NCI-H446 (cell line): ENCODE measurements at regions not wholly inside any gene's neighbourhood (a gene's known extent, or its start where the extent isn't known, plus 50 kb on each side); places are given as distances from the start of the nearest gene placed in this dataset.
"Not testable (repeated sequence)": the region's sequence is repeated elsewhere in the genome, so short reads cannot be mapped to it uniquely, and the experiment has no call there.

ENCODE experiments used
- DNase-seq, 2 experiments: peaks; one replicate each; lab custom pipeline; 2025; lab: John Stamatoyannopoulos, UW

DNA sequence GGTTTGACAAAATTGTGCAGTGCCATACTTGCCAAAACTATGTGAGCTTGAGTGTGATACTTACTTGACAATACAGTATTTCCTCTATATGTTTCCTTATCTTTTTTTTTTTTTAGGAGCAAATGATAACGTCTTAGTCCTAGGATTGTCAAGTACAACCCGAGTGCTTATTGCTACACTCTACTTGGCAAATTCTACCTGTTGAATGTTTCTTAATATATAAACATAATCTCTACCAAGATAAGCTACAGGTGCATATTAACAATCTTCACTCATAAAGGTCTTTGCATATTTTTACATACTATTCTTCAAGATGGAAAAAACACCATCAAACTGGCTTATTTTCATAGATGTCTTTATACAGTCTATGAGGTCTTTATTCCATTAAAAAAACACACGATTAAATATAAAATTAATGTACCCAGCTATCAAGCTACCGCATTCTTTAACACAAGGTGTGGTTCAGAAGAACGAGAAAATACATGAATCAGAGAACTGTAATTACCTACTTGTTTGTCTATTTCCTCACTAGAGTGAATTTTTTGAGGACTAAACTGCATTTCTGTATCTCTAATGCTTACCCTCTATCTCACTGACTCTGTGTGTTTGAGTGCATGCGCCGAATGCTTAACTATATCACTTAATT, 76.1 kb upstream of the PDSS1 start:
- DNase-seq = no peak

DNA sequence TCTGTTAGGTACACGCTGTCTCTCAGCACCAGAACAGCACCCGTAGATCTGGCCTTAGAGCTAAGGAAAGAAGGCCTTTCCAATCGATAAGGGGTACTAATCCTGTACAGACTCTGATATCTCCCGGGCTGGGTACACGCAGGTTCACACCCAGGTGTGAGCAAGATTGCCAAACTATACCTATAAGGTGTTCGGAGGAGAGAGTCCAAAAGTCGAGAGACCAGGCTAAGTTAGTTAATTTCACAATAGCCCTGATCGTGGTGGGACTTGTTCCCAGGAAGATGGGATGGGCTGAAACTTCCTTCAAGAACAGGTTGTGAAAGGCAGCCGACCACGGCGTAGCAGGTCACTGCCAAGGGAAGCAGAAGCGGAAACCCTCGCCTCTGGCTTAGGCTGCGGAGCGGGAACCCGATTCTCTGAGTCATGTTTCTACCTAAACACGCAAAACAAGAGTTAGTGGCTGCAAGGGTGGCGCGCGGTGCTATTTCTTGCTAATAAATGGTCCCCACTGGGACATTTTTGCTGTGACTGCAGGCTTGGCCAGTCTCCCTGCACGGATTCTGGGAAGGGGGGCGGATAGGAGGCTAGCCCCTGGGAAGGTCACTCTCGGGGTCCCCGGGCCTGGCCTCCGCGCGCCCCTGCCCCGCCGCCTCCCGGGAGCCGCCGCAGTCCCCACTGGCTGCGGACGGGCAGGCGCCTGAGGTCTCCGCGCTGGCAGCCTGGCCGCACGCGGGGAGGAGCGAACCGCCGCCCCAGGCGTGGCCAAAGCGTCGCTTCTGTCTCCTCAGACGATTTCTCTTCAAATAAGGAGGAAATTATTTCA, 75.4 kb upstream of the PDSS1 start:
- no peak for DNase-seq

DNA sequence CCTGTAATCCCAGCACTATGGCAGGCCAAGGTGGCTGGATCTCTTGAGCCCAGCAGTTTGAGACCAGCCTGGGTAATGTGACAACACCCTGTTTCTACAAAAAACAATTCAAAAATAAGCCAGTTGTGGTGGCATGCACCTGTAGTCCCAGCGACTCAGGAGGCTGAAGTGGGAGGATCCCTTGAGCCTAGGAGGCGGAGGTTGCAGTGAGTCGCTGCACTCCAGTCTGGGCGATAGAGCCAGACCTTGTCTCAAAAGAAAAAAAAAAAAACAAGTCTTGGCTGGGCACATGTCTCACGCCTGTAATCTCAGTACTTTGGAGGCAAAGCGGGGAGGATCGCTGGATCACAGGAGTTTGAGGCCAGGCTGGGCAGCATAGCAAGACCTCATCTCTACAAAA, 74.6 kb upstream of the PDSS1 start:
- no peak for DNase-seq

DNA sequence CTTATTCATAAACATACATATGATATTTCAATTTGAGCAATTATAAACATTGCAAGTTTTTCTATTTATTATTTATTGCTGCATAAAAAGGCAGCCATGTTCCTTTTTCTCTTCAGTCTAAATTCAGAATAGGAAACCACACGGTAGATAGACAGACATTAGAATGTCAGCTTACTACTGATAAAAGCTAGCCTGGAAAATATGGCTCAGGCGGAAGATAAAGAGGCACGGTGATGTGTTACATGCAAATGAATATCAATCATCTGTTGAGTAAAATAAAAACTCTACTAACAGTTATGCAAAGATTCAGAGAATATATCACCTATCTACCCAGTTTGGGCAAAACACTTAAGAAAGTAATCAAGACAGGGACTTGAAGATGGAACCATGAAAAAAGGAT, 73.5 kb upstream of the PDSS1 start:
- no peak for DNase-seq

DNA sequence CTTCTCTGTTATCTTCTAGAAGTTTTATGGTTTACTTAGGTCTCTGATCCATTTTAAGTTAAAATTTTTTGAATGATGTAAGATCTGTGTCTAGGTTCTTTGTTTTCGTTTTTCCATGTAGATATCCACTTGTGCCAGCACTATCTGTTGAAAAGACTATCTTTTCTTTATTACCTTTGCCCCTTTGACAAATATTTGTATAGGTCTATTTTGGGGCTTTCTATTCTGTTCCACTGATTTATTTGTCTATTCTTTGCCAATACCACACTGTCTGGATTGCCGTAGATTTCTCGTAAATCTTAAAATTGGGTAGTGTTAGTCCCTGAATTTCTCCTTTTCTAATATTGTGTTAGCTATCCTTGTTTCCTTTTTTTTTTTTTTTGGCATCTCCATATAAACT, 71.4 kb upstream of the PDSS1 start:
- DNase-seq = no peak

DNA sequence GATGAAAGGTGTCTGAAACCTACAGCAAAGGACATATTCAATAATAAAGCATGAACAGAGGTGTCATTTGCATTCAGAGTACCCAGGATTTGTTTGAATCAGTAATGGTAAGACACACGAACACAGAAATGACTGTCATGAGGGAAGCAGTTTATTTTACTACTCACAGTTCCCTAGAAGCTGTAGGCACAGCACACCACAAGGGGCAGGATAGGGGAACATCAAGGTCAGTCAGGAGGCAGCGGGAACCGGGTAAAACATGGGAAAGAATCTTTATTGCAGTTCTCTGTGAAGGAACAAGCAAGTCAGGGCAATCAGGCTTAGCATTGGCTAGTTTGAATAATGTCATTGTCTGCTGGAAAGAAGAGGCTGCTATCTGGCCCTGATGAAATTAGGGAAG, 70.2 kb upstream of the PDSS1 start:
- DNase-seq = no peak

DNA sequence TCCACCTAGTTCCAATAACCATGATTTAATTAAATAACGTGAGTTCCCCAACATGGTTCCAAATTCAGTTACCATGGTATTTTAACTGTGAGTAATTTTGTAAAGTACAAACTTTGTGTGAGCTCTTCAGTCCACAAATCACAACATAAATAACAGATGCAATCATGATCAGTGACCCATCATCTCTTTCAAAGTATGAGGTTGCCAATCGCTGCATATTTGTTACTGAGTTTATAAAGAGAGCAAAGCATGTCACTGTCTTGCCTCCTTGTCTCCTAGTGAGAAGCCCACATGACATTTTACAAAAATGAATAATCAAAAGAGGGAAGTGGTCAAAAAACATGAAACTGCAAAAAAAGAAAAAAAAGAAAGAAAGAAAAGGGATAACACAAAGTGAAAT, 69.1 kb upstream of the PDSS1 start:
- no peak for DNase-seq

DNA sequence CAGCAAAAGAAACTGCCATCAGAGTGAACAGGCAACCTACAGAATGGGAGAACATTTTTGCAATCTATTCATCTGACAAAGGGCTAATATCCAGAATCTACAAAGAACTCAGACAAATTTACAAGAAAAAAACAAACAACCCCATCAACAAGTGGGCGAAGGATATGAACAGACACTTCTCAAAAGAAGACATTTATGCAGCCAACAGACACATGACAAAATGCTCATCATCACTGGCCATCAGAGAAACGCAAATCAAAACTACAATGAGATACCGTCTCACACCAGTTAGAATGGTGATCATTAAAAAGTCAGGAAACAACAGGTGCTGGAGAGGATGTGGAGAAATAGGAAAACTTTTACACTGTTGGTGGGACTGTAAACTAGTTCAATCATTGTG, 65.3 kb upstream of the PDSS1 start:
- not testable (repeated sequence) for DNase-seq

DNA sequence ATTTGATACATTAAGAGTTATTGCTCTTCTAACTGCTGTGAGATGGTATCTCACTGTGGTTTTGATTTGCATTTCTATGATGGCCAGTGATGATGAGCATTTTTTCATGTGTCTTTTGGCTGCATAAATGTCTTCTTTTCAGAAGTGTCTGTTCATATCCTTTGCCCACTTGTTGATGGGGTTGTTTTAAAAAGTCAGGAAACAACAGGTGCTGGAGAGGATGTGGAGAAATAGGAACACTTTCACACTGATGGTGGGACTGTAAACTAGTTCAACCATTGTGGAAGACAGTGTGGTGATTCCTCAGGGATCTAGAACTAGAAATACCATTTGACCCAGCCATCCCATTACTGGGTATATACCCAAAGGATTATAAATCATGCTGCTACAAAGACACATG, 63.4 kb upstream of the PDSS1 start:
- not testable (repeated sequence) for DNase-seq

DNA sequence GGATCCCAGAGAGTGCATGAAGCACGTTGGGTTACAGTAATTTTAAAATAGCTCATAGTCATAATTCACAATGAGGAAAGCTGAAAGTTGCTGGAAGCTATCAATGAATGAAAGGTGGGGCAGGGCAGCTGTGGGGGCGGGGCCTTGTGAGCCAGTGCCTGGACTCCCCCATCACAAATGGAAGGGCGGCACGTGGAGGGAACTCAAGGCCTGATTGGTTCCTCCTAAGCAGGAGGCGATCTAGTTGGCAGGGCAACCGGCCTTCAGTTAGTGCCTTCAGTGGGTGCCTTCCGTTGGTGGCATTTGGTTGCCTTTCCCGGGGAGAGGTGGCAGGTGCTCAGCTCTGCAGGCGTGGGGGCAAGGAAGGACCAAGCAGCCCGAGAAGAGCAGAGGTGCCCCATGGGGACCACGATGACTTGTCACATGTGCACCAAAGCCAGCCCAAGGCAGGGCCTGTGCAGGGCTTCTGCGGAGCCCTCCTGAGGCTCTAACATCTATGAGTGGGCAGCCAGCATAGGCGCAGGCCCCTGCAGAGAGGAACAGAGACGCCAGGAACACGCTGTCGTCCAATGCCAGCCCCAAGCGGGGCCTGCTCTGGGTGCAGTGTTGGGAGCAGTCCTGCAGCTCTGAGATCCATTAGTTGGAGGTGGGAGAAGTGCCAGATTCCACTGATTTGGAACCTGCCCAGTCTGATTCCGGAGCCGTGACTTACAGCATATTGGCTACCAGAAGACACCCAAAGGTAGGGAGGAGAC, 59.8 kb upstream of the PDSS1 start:
- peak in 1 of 2 experiments; percentile 7 for DNase-seq

DNA sequence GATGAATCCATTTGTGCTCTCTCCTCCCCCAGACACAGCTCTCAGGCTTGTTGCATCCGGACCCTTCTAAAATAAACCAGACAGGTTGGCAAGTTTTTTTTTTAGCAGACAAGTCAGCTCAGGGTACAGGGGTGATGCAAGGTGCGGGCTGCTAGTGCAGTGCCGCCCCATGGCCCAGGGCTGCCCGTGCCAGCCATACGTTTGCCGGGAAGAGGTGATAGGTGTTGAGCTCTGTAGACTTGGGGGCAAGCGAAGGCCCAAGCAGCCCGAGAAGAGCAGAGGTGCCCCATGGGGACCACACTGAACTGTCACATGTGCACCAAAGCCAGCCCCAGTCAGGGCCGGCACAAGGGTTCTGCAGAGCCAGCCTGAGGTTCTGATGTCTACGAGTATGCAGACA, 57.1 kb upstream of the PDSS1 start:
- DNase-seq = no peak

DNA sequence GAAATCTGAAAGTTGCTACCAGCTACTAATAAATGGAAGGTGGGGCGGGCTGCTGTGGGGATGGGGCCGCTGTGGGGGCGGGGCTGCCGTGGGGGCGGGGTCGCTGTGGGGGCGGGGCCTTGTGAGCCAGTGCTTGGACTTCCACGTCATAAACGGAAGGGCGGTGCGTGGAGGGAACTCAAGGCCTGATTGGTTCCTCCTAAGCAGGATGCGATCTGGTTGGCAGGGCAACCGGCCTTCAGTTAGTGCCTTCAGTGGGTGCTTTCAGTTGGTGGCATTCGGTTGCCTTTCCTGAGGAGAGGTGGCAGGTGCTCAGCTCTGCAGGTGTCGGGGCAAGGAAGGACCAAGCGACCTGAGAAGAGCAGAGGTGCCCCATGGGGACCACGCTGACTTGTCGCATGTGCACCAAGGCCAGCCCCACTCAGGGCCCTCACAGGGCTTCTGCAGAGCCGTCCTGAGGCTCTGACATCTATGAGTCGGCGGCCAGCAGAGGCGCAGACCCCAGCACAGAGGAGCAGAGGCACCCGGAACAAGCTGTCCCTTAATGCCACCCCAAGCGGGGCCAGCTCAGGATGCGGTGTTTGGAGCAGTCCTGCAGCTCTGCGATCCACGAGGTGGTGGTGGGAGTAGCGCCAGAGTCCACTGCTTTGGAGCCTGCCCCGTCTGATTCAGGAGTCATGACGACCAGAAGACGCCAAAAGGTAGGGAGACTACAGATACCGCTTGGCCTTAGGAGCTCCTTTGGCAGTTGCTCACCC, 54.4 kb upstream of the PDSS1 start:
- DNase-seq = no peak

DNA sequence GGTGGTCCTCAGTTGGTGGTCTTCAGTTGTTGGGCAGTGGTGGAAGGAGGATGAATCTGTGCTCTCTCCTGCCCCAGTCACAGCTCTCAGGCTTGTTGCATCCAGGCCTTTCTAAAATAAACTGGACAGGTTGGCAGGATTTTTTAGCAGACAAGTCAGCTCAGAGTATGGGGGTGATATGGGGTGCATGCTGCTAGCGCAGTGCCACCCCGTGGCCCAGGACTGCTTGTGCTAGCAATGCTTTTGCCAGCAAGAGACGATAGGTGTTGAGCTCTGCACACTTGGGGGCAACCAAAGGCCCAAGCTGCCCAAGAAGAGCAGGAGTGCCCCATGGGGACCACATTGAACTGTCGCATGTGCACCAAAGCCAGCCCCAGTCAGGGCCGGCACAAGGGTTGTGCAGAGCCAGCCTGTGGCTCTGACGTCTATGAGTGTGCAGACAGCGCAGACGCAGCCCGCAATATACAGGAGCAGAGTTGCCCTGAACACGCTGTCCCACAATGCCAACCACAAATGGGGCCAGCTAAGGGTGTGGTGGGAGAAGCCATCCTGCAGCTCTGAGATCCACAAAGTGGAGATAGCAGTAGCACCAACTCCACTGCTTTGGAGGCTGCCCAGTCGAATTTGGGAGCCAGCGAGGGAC, 49.8 kb upstream of the PDSS1 start:
- no peak for DNase-seq
